HG02642 (cell line): ENCODE measurements at regions not wholly inside any gene's neighbourhood (a gene's known extent, or its start where the extent isn't known, plus 50 kb on each side); places are given as distances from the start of the nearest gene placed in this dataset.

Experiments used
- ATAC-seq: cut with Tn5 transposase; IDR thresholded peaks from one replicate; pipeline ENCODE4 v1.9.1; 2021; ENCODE audit warnings: mild to moderate bottlenecking; ENCODE audit not compliant: unreplicated experiment, poor library complexity

- ATAC-seq = no peak
Observed at GRCh38 chr12:92615703-92616102, 87.1 kb upstream of the PLEKHG7 start.

- no peak for ATAC-seq
Observed at GRCh38 chr12:92615086-92615485, 87.7 kb upstream of the PLEKHG7 start.

- no peak for ATAC-seq
Observed at GRCh38 chr12:92614502-92614901, 88.3 kb upstream of the PLEKHG7 start.

- no peak for ATAC-seq
Observed at GRCh38 chr12:92614001-92614400, 88.8 kb upstream of the PLEKHG7 start.

- peak; percentile 56 for ATAC-seq
Observed at GRCh38 chr12:92612611-92613010, 90.2 kb upstream of the PLEKHG7 start.

- no peak for ATAC-seq
Observed at GRCh38 chr12:92608151-92609091, 94.4 kb upstream of the PLEKHG7 start.

- no peak for ATAC-seq
Observed at GRCh38 chr12:92606956-92607355, 95.8 kb upstream of the PLEKHG7 start.

- no peak for ATAC-seq
Observed at GRCh38 chr12:92605621-92606170, 97.1 kb upstream of the PLEKHG7 start.

GRCh38 chr12:92604786-92605185 lies 98.0 kb upstream of the PLEKHG7 start:
- ATAC-seq = no peak

GRCh38 chr12:92603741-92604432 lies 98.9 kb upstream of the PLEKHG7 start:
- ATAC-seq = no peak

GRCh38 chr12:92602930-92603623 lies 99.7 kb upstream of the PLEKHG7 start:
- no peak for ATAC-seq

GRCh38 chr12:92602476-92602875 lies 100.3 kb upstream of the PLEKHG7 start:
- ATAC-seq = no peak

GRCh38 chr12:92601680-92602079 lies 101.1 kb upstream of the PLEKHG7 start:
- ATAC-seq = no peak

- no peak for ATAC-seq
Observed at GRCh38 chr12:92601176-92601575, 101.6 kb upstream of the PLEKHG7 start.

- no peak for ATAC-seq
Observed at GRCh38 chr12:92600052-92600451, 102.7 kb upstream of the PLEKHG7 start.

GRCh38 chr12:92597997-92598396 lies 104.8 kb upstream of the PLEKHG7 start:
- ATAC-seq = no peak

GRCh38 chr12:92597118-92597517 lies 105.7 kb upstream of the PLEKHG7 start:
- ATAC-seq = no peak

GRCh38 chr12:92596383-92596782 lies 106.4 kb upstream of the PLEKHG7 start:
- ATAC-seq = no peak

GRCh38 chr12:92595663-92596062 lies 107.1 kb upstream of the PLEKHG7 start:
- no peak for ATAC-seq

- peak; percentile 100 for ATAC-seq
Observed at GRCh38 chr12:92593734-92594402, 108.9 kb upstream of the PLEKHG7 start.
